Astrocyte of the cerebellum (primary cell): ENCODE measurements at regions not wholly inside any gene's neighbourhood (a gene's known extent, or its start where the extent isn't known, plus 50 kb on each side); places are given as distances from the start of the nearest gene placed in this dataset.

Experiments used
- DNase-seq: peaks from one replicate; pipeline ENCODE4 v3.0.0-alpha.2; 2011; ENCODE audit warnings: low read depth
- H3K4me3 ChIP-seq: 2 replicates; pipeline ENCODE4 v1.5.1; 2011; ENCODE audit warnings: mild to moderate bottlenecking, low read depth, low read length, moderate library complexity
- CTCF ChIP-seq: IDR thresholded peaks from 2 replicates; pipeline ENCODE4 v1.5.1; 2012; ENCODE audit warnings: low read length, low read depth, moderate library complexity, mild to moderate bottlenecking; ENCODE audit errors: missing control alignments
- in situ Hi-C: cut with HindIII; loops from 2 replicates; pipeline ENCODE4 v1.10.0; 2017; ENCODE audit warnings: low sequenced_read_pairs

- no peak overlapping the region for H3K4me3 ChIP-seq
- DNase-seq, result no peak
- in situ Hi-C loops, result no loop called here
- no peak for TF ChIP-seq CTCF
Observed at GRCh38 chr7:24502135-24502488, 71.1 kb upstream of the PALS2 start.

GRCh38 chr7:24503506-24503905 lies 69.7 kb upstream of the PALS2 start:
- no peak overlapping the region for H3K4me3 ChIP-seq
- in situ Hi-C loops, result no loop called here
- DNase-seq, result no peak
- TF ChIP-seq CTCF, result no peak

- H3K4me3 ChIP-seq, result no peak overlapping the region
- no peak for DNase-seq
- no peak for TF ChIP-seq CTCF
- in situ Hi-C loops, result no loop called here
Observed at GRCh38 chr7:24504040-24504439, 69.2 kb upstream of the PALS2 start.

- H3K4me3 ChIP-seq, result no peak overlapping the region
- TF ChIP-seq CTCF, result no peak
- in situ Hi-C loops, result no loop called here
- DNase-seq, result no peak
Observed at GRCh38 chr7:24504836-24505235, 68.4 kb upstream of the PALS2 start.

GRCh38 chr7:24505968-24506367 lies 67.3 kb upstream of the PALS2 start:
- no peak for DNase-seq
- no peak for TF ChIP-seq CTCF
- in situ Hi-C loops, result no loop called here
- H3K4me3 ChIP-seq, result no peak overlapping the region

GRCh38 chr7:24508316-24508715 lies 64.9 kb upstream of the PALS2 start:
- in situ Hi-C loops, result no loop called here
- TF ChIP-seq CTCF, result no peak
- no peak for DNase-seq
- H3K4me3 ChIP-seq, result no peak overlapping the region

- H3K4me3 ChIP-seq, result no peak overlapping the region
- DNase-seq, result no peak
- in situ Hi-C loops, result no loop called here
- no peak for TF ChIP-seq CTCF
Observed at GRCh38 chr7:24510759-24511158, 62.5 kb upstream of the PALS2 start.
